ENCODE measurements at regions not wholly inside any gene's neighbourhood (a gene's known extent, or its start where the extent isn't known, plus 50 kb on each side); places are given as distances from the start of the nearest gene placed in this dataset.

GRCh38 chr12:114955414-114956014, 271.5 kb upstream of the TBX3 start:
- no peak for DNase-seq (ENCODE audit: low spot score)
- TF ChIP-seq CTCF (IDR thresholded peaks at IDR 0.05; ENCODE audit: extremely low read depth, insufficient read depth, missing control alignments): no peak
- in situ Hi-C loops (cut with MboI; ENCODE audit: low pct_unique_long_range_greater_than_20kb, low sequenced_read_pairs, unreplicated experiment): no loop called here

- in situ Hi-C loops (cut with MboI; ENCODE audit: low pct_unique_long_range_greater_than_20kb, low sequenced_read_pairs, unreplicated experiment): no loop called here
- no peak for TF ChIP-seq CTCF (IDR thresholded peaks at IDR 0.05; ENCODE audit: extremely low read depth, insufficient read depth, missing control alignments)
- no peak for DNase-seq (ENCODE audit: low spot score)
These were observed 270.6 kb upstream of the TBX3 start for GRCh38 chr12:114954511-114955055.

GRCh38 chr12:114952573-114953271, 268.7 kb upstream of the TBX3 start:
- in situ Hi-C loops (cut with MboI; ENCODE audit: low pct_unique_long_range_greater_than_20kb, low sequenced_read_pairs, unreplicated experiment): no loop called here
- TF ChIP-seq CTCF (IDR thresholded peaks at IDR 0.05; ENCODE audit: extremely low read depth, insufficient read depth, missing control alignments): no peak
- no peak for DNase-seq (ENCODE audit: low spot score)

DNA sequence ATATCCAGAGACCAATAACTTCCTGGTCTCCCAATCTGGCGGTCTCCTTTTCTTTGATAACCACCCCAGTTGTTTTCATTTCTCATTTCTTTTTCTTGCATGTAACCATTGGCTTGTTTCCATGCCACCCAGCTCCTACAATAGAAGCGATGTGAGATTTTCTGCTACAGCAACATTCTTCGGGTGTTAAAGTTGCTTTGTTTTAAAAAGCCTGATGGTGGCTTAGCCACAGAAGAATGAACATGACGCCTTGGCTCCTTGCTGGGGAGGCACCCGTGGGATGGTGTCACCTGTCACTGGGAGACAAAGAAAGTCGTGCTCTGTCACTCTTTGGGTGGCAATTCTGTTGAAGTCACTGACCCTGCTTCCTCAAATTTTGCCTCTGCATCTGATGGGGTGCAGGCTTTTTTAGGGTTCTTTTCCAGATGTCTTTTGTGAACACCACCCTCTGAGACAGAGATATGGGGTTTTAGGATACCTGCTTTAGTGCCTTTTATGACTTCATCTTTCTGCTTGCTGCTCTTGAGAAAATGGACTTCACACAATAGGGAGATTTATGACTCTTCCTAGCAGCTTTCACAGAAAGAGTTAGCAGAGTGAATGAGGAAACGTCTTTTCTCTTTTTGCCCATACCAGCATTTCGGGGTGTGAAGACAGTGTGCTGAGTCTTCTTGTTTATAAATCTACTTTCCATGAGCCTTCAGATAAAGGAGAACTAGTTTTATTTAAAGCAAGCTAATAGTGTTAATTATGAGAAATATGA, 265.3 kb upstream of the TBX3 start:
- no peak for DNase-seq (ENCODE audit: low spot score)
- in situ Hi-C loops (cut with MboI; ENCODE audit: low pct_unique_long_range_greater_than_20kb, low sequenced_read_pairs, unreplicated experiment): no loop called here
- TF ChIP-seq CTCF (IDR thresholded peaks at IDR 0.05; ENCODE audit: extremely low read depth, insufficient read depth, missing control alignments): no peak

- no peak for TF ChIP-seq CTCF (IDR thresholded peaks at IDR 0.05; ENCODE audit: extremely low read depth, insufficient read depth, missing control alignments)
- in situ Hi-C loops (cut with MboI; ENCODE audit: low pct_unique_long_range_greater_than_20kb, low sequenced_read_pairs, unreplicated experiment): no loop called here
- no peak for DNase-seq (ENCODE audit: low spot score)
These were observed 261.4 kb upstream of the TBX3 start for GRCh38 chr12:114945351-114945750.

DNA sequence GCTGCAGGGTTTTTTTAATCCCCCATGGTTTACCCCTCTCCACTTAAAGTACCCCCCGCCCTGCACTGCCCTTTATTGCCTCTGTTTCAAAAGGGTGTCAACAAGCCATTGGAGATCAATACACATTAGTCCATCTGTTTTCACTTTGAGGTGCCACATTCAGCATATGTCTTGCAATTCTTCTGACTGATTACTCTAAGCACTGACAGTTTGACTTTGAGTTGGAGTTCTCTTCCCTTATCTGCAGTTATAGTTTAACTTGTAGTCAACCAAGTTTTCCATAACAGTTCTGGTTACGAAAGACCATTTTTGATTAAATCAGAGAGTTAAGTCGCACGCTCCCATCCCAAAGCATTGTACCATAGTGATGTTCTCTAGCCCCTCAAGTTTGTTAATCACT, 260.8 kb upstream of the TBX3 start:
- in situ Hi-C loops (cut with MboI; ENCODE audit: low pct_unique_long_range_greater_than_20kb, low sequenced_read_pairs, unreplicated experiment): no loop called here
- no peak for TF ChIP-seq CTCF (IDR thresholded peaks at IDR 0.05; ENCODE audit: extremely low read depth, insufficient read depth, missing control alignments)
- no peak for DNase-seq (ENCODE audit: low spot score)

Data from GM13977 (cell line).